ENCODE measurements at regions not wholly inside any gene's neighbourhood (a gene's known extent, or its start where the extent isn't known, plus 50 kb on each side); places are given as distances from the start of the nearest gene placed in this dataset.

GRCh38 chr12:107891967-107892366 is 117.5 kb downstream of the ASCL4 start:
- no peak for DNase-seq (ENCODE audit: low spot score)

GRCh38 chr12:107894589-107894988 is 120.1 kb downstream of the ASCL4 start:
- DNase-seq (ENCODE audit: low spot score) = no peak

DNA sequence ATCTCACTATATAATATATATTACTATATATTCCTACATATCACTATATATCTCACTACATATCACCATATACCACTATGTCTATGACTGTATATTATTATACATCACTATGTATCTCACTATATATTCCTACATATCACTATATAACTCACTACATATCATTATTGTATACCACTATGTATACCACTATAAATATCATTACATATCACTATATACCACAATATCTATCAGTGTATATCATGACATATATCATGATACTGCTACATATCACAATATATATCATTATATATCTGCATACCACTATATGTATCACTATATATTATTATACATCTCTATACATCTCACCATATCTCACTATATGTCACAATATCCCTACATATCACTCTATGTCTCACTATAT is 121.5 kb downstream of the ASCL4 start:
- no peak for DNase-seq (ENCODE audit: low spot score)

DNA sequence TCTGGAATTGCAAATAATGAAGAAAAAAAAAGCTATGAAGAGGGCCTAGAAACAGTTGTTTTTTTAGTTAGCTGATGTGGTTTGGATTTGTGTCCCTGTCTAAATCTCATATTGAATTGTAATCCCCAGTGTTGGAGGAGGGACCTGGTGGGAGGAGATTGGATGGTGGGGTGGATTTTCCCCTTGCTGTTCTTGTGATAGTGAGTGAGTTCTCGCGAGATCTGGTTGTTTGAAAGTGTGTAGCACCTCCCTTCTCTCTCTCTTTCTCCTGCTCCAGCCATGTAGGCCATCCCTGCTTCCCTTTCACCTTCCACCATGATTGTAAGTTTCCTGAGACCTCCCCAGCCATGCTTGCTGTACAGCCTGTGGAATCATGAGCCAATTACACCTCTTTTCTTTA is 126.1 kb downstream of the ASCL4 start:
- no peak for DNase-seq (ENCODE audit: low spot score)

DNA sequence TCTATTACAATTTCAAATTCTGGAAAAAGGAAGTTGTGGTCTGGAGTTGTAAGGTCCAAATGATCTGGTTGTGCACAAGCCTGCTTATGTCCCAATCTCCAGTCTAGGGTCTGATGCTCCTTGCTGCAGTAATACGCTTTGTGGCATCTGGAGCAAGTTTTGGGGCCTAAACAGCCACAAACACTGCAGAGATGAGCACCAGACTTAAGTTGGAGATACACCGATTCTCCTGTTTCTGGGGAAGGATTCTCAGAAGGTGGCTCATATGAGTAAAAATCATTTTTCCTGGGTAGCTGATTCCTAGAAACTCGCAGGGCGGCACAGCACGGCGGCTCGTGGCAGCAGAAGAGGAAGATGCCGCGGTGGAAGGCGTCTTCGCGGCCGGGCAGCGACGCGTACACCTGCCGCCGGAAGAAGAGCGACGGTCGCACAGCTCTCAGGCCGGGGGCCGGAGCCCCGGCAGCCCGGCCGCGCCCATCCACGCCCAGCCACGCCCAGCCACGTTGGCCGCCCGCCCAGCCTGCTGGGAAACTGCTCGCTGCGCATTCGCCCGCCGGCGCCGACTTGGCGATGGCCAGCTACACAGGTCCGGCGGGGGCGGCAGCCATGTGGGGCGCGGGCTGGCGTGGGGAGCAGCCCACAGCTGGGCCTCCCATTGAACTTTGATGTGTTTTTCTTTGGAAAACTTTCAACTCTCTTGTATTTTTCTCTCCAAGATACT is 129.0 kb downstream of the ASCL4 start:
- DNase-seq (ENCODE audit: low spot score) = no peak

DNA sequence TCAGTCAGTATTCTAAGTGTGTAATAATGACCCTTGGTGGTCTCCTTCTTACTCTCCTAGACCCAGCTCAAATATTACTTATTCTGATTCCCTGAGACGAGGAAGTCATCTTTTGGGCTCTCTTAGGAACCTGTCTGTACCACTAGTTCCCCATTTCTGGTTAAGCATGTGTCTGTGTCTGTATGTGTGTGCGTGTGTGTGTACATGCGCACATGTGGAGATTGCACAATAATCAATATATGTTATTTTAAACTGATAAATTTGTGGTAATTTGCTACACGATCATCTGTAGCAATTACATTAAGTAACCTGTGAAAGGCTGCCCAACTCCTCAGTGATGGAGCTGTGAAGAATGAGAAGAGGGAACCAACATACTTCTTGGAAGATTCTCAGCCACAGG is 132.2 kb downstream of the ASCL4 start:
- no peak for DNase-seq (ENCODE audit: low spot score)

GRCh38 chr12:107912421-107913004 is 138.0 kb downstream of the ASCL4 start:
- DNase-seq (ENCODE audit: low spot score) = peak; percentile 37

GRCh38 chr12:107914460-107914977 is 140.0 kb downstream of the ASCL4 start:
- DNase-seq (ENCODE audit: low spot score) = no peak

GRCh38 chr12:107917912-107918800 is 143.7 kb downstream of the ASCL4 start:
- no peak for DNase-seq (ENCODE audit: low spot score)

DNA sequence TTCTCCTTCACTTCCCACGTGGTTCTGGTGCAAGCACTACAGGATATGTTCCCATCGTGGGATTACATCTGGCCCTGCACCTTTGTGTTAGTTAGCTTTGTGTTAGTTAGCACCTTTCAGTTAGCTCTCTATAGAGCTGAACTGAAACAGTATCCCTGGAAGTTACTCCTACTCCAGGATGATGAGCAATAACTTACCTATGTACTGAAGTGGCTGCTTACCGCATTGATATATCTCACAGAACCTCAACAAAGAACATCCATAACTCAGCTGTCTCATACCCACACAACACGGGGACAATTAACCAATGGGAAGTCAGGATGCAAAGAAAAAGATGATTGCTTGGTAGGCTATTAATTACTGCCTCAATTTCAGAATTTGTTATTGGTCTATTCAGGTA is 146.6 kb downstream of the ASCL4 start:
- DNase-seq (ENCODE audit: low spot score) = no peak

DNA sequence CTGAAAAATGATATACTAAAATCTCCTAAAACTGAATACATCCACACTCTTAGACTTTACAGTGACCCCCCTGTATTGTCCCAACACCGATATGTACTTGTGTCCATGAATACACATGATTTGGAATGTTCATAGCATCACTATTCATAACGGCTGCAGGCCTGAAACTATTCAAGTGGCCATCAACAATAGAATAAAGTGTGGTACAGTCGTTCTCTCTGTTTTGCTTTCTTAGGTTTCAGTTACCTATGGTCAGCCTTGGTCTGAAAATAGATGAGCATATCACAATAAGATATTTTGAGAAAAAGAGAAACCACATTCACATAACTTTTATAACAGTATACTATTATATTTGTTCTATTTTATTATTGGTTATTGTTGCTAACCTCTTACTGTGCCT is 150.6 kb downstream of the ASCL4 start:
- DNase-seq (ENCODE audit: low spot score) = no peak

DNA sequence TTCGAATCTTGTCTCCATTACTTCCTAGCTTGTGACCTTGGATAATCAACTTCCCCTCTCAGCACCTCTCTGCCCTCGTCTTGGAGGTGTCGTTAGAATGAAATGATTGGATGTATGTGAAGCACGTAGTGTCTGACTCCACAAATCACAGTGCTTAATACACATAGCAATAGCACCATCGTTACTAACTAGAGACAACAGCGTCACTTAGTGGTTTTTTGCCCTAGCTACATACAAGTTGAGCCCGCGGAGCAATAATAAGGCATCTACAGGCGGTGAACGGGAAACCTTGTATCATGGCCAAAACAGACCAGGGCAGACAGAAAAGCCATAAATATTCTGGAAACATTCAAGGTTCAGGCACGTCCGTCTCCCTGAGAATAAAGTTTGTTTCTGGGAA is 154.9 kb downstream of the ASCL4 start:
- DNase-seq (ENCODE audit: low spot score) = peak; percentile 2

GRCh38 chr12:107931761-107932160 is 157.3 kb downstream of the ASCL4 start:
- no peak for DNase-seq (ENCODE audit: low spot score)

GRCh38 chr12:107938446-107938845 is 163.9 kb downstream of the ASCL4 start:
- DNase-seq (ENCODE audit: low spot score) = no peak

- DNase-seq (ENCODE audit: low spot score) = no peak
Measured at GRCh38 chr12:107948391-107948945, 174.0 kb downstream of the ASCL4 start.

- DNase-seq (ENCODE audit: low spot score) = no peak
Measured at GRCh38 chr12:107951024-107951423, 176.5 kb downstream of the ASCL4 start.

- DNase-seq (ENCODE audit: low spot score) = no peak
Measured at GRCh38 chr12:107955966-107956643, 173.0 kb upstream of the WSCD2 start.

DNA sequence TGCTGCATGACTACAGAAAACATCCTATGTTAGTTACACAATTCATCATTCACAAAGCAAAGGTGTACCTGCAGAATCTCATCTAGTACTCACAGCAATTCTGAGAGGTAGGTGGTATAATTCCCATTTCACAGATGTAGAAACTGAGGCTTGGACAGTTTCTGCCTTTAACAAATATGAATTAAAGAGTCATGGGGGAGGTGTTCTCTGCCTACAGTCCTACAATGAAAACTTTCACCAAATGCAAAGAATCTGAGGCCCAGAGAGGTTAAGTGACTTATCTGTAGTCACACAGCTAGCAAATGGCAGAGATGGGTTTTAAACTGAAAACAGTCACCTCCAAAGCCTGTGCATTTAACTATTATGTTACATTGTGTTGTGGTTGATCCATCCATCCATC is 171.6 kb upstream of the WSCD2 start:
- no peak for DNase-seq (ENCODE audit: low spot score)

DNA sequence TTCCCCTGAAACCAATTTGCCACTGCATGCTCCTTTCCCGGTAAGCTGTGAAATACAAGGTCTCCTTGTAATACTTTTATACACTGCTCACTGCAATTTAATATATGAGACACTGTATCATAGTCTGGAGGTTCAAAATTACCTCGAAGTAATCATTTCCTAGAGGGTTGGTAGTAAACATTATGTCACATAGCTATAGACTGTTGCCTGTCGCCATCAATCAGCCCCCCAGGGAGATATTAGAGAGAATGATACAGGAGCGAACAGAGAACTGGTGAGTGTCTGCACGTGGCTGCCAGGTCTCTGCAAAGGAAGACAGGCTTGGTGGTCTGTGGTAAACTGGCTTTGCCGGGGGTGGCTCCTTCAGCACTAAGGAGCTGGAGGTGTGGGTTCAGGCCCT is 165.5 kb upstream of the WSCD2 start:
- no peak for DNase-seq (ENCODE audit: low spot score)

DNA sequence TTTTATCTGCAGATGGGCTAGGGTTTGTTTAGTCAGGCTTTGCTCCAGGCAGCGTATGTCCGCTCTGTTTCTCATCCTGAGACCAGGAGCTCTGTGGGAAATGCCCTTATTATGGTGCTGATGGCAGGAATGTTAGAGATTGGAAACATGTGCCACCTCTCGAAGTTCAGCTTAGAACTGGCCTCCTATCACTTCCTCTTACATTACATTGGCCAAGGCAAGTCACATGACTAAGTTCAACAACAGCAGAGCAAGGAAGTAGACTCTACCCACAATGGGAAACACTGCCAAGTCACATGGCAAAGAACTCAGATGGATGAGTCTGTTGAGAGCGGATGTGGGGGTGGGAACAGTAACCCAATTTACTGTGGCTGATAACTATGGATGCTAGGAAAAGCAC is 161.9 kb upstream of the WSCD2 start:
- no peak for DNase-seq (ENCODE audit: low spot score)

GRCh38 chr12:107973950-107974349 is 155.1 kb upstream of the WSCD2 start:
- DNase-seq (ENCODE audit: low spot score) = no peak

GRCh38 chr12:107976331-107976730 is 152.8 kb upstream of the WSCD2 start:
- no peak for DNase-seq (ENCODE audit: low spot score)

Data from kidney capillary endothelial cell (primary cell).